ENCODE measurements at regions not wholly inside any gene's neighbourhood (a gene's known extent, or its start where the extent isn't known, plus 50 kb on each side); places are given as distances from the start of the nearest gene placed in this dataset.

- TF ChIP-seq CTCF (IDR thresholded peaks at IDR 0.05) = no peak
- no peak for TF ChIP-seq POLR2A (IDR thresholded peaks at IDR 0.05)
- no peak for TF ChIP-seq POLR2AphosphoS5 (IDR thresholded peaks at IDR 0.05)
- TF ChIP-seq EP300 (IDR thresholded peaks at IDR 0.05) = no peak
Measured at GRCh38 chr13:34545461-34545860, 396.6 kb upstream of the NBEA start.

All from gastroesophageal sphincter (tissue), 3 donors.